ENCODE measurements at regions not wholly inside any gene's neighbourhood (a gene's known extent, or its start where the extent isn't known, plus 50 kb on each side); places are given as distances from the start of the nearest gene placed in this dataset.

GRCh38 chr2:12291303-12291702, 425.4 kb upstream of the TRIB2 start:
- H3K27ac ChIP-seq: no peak overlapping the region
- POLR2A ChIA-PET: no interaction called here
- WGBS (ENCODE audit: missing lambda C conversion rate): 8% methylated on average over 1 of the region's 1 CpG
- no peak for TF ChIP-seq HEYL (CRISPR knock-in tag; IDR thresholded peaks at IDR 0.05)
- FAIRE-seq: no peak
- CTCF ChIA-PET: no interaction called here
- no peaks in the 10 kb centered on the region for H3K4me1 ChIP-seq
- no peak overlapping the region for H3K4me2 ChIP-seq
- no peak overlapping the region for H3K4me3 ChIP-seq
- no peak for DNase-seq (ENCODE audit: low read depth in 1 of 2, low spot score in 1 of 2)
- H3K9me3 ChIP-seq: no peaks in the 10 kb centered on the region
- ATAC-seq: no peak

- no peak overlapping the region for H3K4me3 ChIP-seq
- CTCF ChIA-PET: interaction anchor here (1.7 kb wide), 1 partner anchor 12 kb away, joined by 4 read pairs; no protein-coding TSS in a partner anchor
- no peak overlapping the region for H3K27ac ChIP-seq
- no peak for DNase-seq (ENCODE audit: low read depth in 1 of 2, low spot score in 1 of 2)
- no peak overlapping the region for H3K4me2 ChIP-seq
- FAIRE-seq: no peak
- no peaks in the 10 kb centered on the region for H3K9me3 ChIP-seq
- ATAC-seq: no peak
- TF ChIP-seq E2F6 (IDR thresholded peaks at IDR 0.05; ENCODE audit: borderline replicate concordance, low read depth) (no peak), FOSB (CRISPR knock-in tag; IDR thresholded peaks at IDR 0.05) (no peak), ZFP36 (IDR thresholded peaks at IDR 0.05; ENCODE audit: borderline replicate concordance, partially characterized antibody) (no peak), ATOH8 (CRISPR knock-in tag; IDR thresholded peaks at IDR 0.05; ENCODE audit: low read depth) (no peak), KDM1A (IDR thresholded peaks at IDR 0.05; ENCODE audit: low read depth) (no peak)
- WGBS (ENCODE audit: missing lambda C conversion rate): 8% methylated on average over 1 of the region's 1 CpG
- POLR2A ChIA-PET: no interaction called here
- no peaks in the 10 kb centered on the region for H3K4me1 ChIP-seq
These were observed 422.9 kb upstream of the TRIB2 start for GRCh38 chr2:12293874-12294273.

GRCh38 chr2:12295856-12296519, 420.7 kb upstream of the TRIB2 start:
- POLR2A ChIA-PET: no interaction called here
- no peak for TF ChIP-seq MAZ (IDR thresholded peaks at IDR 0.05; ENCODE audit: borderline replicate concordance, low read depth, low read length)
- no peak for TF ChIP-seq ZSCAN20 (CRISPR knock-in tag; IDR thresholded peaks at IDR 0.05)
- TF ChIP-seq NPAS2 (CRISPR knock-in tag; IDR thresholded peaks at IDR 0.05; ENCODE audit: borderline replicate concordance): no peak
- TF ChIP-seq RCOR1 (IDR thresholded peaks at IDR 0.05; ENCODE audit: low read depth, low read length): no peak
- TF ChIP-seq MAX (IDR thresholded peaks at IDR 0.05): no peak
- TF ChIP-seq ZC3H11A (IDR thresholded peaks at IDR 0.05): no peak
- WGBS (ENCODE audit: missing lambda C conversion rate): 6% methylated on average over 4 of the region's 4 CpGs
- CTCF ChIA-PET: interaction anchor here (0.9 to 1.1 kb wide), 2 partner anchors 31 to 405 kb away, joined by 3 read pairs; no protein-coding TSS in a partner anchor
- Histone ChIP-seq H3K9me3 (no peaks in the 10 kb centered on the region; the same call in 2 of the 3 replicates), H3K4me1 (no peaks in the 10 kb centered on the region), H3K27ac (no peak overlapping the region), H3K4me3 (no peak overlapping the region), H3K4me2 (no peak overlapping the region)
- FAIRE-seq (no peak), ATAC-seq (no peak; a peak in 1 of 6 replicates), DNase-seq (ENCODE audit: low read depth in 1 of 2, low spot score in 1 of 2) (no peak)

- ATAC-seq (no peak), DNase-seq (ENCODE audit: low read depth in 1 of 2, low spot score in 1 of 2) (no peak), FAIRE-seq (no peak)
- ChIA-PET CTCF (interaction anchor here (0.9 kb wide), 1 partner anchor 406 kb away, joined by 3 read pairs; no protein-coding TSS in a partner anchor), POLR2A (no interaction called here)
- TF ChIP-seq ESRRA (IDR thresholded peaks at IDR 0.05; ENCODE audit: borderline replicate concordance, low read length): no peak
- Histone ChIP-seq H3K4me1 (no peaks in the 10 kb centered on the region), H3K4me2 (no peak overlapping the region), H3K9me3 (no peaks in the 10 kb centered on the region; the same call in 2 of the 3 replicates), H3K27ac (no peak overlapping the region), H3K4me3 (no peak overlapping the region)
These were observed 419.8 kb upstream of the TRIB2 start for GRCh38 chr2:12296915-12297314.

DNA sequence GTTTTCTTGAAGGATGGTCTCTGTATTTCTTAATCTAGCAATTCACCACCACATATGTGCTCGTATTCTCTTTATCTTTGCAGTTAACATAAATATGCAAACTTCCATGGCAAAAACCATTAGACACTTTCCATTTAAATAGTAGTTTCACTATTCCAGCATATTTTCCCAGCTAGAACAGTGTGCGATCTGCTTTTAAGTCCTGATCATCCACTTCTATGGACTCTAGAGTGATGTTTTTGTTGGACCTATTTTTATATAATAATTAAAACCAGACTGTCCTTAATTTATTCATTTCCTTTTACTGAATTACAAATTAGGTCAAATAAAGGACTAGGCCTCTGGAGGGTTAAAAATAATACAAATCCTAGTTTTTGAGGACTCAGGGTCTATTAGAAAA, 418.4 kb upstream of the TRIB2 start:
- no peak for FAIRE-seq
- 18% methylated on average over 2 of the region's 2 CpGs for WGBS (ENCODE audit: missing lambda C conversion rate)
- POLR2A ChIA-PET: no interaction called here

More for the DNA sequence above, 418.4 kb upstream of the TRIB2 start:
- TF ChIP-seq MYC (IDR thresholded peaks at IDR 0.05; ENCODE audit: borderline replicate concordance, low read length): no peak
- TF ChIP-seq KDM1A (IDR thresholded peaks at IDR 0.05; ENCODE audit: low read depth): no peak
- no peak for TF ChIP-seq PHF8 (IDR thresholded peaks at IDR 0.05; ENCODE audit: borderline replicate concordance, low read depth)
- no peak for TF ChIP-seq CTCF (IDR thresholded peaks at IDR 0.05)
- TF ChIP-seq BHLHE40 (IDR thresholded peaks at IDR 0.05; ENCODE audit: low read depth, low read length): no peak
- TF ChIP-seq JUNB (IDR thresholded peaks at IDR 0.05): no peak
- TF ChIP-seq ZNF302 (CRISPR knock-in tag; IDR thresholded peaks at IDR 0.05): no peak
- TF ChIP-seq CHD4 (IDR thresholded peaks at IDR 0.05; ENCODE audit: borderline replicate concordance): no peak
- Histone ChIP-seq H3K4me2 (no peak overlapping the region), H3K9me3 (no peaks in the 10 kb centered on the region; the same call in 2 of the 3 replicates), H3K4me1 (no peaks in the 10 kb centered on the region), H3K4me3 (no peak overlapping the region), H3K27ac (no peak overlapping the region)
- DNase-seq (ENCODE audit: low read depth in 1 of 2, low spot score in 1 of 2) (no peak), ATAC-seq (no peak)
- CTCF ChIA-PET: no interaction called here

Data from A549 (cell line).